GM10266 (cell line): ENCODE measurements at regions not wholly inside any gene's neighbourhood (a gene's known extent, or its start where the extent isn't known, plus 50 kb on each side); places are given as distances from the start of the nearest gene placed in this dataset.

Source experiments
- DNase-seq: peaks from one replicate; pipeline ENCODE4 v3.0.0; 2012; ENCODE audit errors: extremely low spot score
- TF ChIP-seq, protein P1 (sequence below): IDR thresholded peaks from 2 replicates; pipeline ENCODE4 v1.5.1; 2012; ENCODE audit warnings: mild to moderate bottlenecking, low read depth; ENCODE audit not compliant: control insufficient read depth, insufficient read depth; ENCODE audit errors: missing control alignments

DNA sequence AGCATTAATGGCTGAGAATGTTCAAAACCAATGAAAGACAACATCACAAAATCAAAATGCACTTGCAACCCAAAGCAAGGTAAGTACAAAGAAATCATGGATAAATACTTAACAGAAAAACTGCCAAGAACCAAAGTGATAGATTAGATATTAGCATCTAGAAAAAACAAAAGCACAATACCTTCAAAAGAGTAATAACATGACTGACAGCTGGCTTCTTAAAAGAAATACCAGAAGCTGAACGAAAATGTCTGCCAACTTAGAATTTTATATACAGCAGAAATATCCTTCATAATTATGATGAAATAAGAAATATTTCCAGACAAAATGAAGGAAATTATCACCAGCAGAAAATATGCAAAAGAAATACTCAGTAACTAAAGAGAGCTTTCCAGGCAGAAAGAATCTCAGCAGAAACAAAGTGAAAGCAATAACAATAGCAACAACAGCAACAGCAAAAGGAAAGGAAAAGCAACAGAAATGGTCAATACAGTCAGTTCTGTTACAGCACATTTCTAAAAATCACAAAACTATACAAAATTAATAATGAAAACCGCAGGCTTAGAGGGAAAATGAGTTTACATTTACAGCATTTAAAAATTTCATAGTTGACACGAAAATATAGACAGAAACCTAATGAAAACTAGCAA is 121.5 kb upstream of the MAN1A1 start:
- DNase-seq, result no peak
- TF ChIP-seq, protein P1, sequence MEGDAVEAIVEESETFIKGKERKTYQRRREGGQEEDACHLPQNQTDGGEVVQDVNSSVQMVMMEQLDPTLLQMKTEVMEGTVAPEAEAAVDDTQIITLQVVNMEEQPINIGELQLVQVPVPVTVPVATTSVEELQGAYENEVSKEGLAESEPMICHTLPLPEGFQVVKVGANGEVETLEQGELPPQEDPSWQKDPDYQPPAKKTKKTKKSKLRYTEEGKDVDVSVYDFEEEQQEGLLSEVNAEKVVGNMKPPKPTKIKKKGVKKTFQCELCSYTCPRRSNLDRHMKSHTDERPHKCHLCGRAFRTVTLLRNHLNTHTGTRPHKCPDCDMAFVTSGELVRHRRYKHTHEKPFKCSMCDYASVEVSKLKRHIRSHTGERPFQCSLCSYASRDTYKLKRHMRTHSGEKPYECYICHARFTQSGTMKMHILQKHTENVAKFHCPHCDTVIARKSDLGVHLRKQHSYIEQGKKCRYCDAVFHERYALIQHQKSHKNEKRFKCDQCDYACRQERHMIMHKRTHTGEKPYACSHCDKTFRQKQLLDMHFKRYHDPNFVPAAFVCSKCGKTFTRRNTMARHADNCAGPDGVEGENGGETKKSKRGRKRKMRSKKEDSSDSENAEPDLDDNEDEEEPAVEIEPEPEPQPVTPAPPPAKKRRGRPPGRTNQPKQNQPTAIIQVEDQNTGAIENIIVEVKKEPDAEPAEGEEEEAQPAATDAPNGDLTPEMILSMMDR, result no peak

DNA sequence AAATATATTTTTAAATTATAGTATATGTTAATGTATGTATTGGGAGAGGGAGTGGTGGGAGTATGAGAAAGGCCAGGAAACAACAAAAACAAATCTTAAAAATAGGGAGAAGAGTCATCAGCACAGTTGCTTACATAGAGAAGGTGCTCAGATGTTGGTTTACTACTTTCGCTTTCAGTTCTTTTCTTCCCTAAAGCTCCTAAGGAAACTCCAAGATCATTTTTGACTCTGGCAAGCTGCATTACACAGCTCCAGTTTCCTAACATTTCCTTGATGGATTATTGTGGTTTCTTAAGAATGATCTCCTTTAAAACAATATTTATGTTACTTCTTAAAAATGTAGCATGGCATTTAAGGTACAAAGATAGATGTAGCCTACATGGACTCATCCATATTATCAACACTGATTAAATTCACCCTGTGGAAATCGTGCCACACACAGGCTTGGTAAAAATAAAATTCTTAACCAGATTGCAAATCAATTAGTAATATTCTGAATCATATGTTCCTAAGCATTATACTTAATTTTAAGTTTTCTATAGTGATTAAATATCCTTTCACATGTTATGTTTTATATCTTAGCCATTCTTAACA is 118.0 kb upstream of the MAN1A1 start:
- TF ChIP-seq, protein P1, result no peak
- no peak for DNase-seq

DNA sequence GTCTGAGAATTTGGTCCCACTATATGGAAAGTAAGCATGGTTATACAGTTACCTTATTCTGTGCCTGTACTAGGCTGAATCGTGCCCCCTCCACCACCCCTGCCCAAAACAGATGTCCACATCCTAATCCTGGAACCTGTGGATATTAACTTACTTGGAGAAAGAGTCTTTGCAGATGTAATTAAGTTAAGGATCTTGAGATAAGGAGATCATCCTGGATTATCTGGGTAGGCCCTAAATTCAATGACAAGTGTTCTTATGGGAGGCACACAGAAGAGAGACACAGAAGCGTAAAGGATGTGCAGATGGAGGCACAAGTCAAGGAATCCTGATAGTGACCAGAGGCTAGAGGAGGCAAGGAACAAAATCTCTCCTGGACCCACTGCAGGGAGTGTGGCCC is 116.7 kb upstream of the MAN1A1 start:
- DNase-seq, result no peak
- TF ChIP-seq, protein P1, result no peak

DNA sequence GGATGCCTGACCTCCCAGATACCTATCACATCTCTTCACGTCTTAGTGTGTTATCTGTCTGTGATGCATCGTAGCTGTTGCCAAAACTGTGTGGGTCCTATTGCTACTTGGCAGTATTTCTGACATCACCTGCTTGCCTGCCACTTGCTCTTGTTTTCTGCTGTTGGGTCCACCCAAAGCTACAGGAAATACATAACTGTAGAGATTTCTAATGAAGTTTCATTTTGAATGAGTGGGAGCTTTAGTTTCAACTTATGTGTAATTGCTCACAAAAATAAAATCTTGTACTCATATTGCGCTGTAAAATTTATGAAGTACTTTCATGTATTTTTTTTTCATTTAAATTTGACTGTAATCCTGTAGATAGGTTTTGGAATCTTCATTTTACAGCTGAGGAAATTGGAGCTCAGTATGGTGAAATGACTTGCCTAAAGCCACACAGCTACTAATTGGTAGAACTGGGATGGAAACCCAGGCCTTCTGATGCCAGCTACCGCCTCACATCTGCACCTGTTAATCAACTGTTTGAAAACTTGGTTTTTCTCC is 113.6 kb upstream of the MAN1A1 start:
- TF ChIP-seq, protein P1, result no peak
- DNase-seq, result no peak

DNA sequence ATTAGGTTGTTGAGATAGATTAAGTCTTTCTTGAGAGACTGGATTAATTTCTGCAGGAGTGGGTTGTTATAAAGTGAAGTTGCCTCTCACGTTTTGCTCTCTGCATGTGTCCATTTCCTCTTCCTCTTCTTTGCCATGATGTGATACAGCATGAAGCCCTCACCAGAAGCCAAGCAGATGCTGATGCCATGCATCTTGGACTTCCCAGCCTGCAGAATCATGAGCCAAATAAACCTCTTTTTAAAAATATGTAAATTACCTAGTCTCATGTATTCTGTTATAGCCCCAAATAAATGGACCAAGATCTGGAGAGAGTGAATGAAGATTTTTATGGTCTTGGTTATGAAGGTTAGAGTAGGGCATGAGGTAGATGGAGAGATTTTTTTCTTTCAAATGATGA is 111.6 kb upstream of the MAN1A1 start:
- TF ChIP-seq, protein P1, result no peak
- DNase-seq, result no peak

DNA sequence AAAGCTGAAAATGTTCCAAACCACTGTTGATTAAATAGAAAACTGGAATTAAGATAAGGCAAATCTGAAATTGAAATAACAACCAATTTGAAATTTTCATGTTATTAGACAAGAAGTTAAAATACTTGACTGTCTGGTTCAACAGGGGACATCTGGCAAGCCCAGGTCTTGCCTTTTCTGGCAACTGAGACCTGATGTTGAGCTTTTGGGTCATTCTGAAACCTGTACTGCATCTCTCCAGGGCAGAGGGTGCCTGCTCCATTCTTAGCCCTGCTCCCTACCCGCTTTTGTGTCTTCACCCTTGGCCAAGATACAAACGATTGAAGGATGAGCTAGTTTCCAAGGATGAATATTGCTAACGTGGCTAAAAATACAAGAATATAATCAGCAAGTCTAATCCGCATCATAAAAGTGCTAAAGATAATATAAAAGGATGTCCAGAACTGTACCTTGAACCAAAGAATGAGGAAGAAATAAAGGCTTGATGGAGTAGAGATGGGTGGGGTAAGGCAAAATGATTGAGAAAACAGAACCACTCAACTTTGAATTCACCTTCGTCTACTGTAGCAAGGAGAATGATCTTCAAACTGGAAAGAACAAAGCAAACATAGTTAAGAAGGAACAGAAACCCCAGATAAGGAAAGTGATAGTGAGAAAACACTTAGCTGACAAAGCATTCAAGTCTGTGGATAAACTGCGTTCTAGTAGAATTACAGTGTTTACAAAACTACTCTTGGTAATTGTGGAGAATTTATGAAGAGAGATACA is 109.8 kb upstream of the MAN1A1 start:
- TF ChIP-seq, protein P1, result no peak
- no peak for DNase-seq
